ENCODE measurements at regions not wholly inside any gene's neighbourhood (a gene's known extent, or its start where the extent isn't known, plus 50 kb on each side); places are given as distances from the start of the nearest gene placed in this dataset.
A peak's percentile ranks its signal among the peaks of the same experiment; 100 is the strongest.

GRCh38 chr6:155913816-155914215 is 458.2 kb upstream of the NOX3 start:
- no peak for DNase-seq (ENCODE audit: low read depth in 4 of 6, low spot score in 6 of 6)
- Histone ChIP-seq H3K4me1 (ENCODE audit: control insufficient read depth, insufficient read depth, low read length) (no peaks in the 10 kb centered on the region), H3K27ac (ENCODE audit: low read depth, low read length) (no peak overlapping the region), H3K36me3 (ENCODE audit: control insufficient read depth, insufficient read depth, low read length) (no peaks in the 10 kb centered on the region), H3K27me3 (ENCODE audit: control insufficient read depth, insufficient read depth, low read length) (no peaks in the 10 kb centered on the region), H3K4me3 (ENCODE audit: low read depth, low read length) (no peak overlapping the region), H3K9me3 (ENCODE audit: control insufficient read depth, insufficient read depth, low read length) (peaks cover 4% of the 10 kb centered on the region)
- WGBS (ENCODE audit: insufficient coverage): 95% methylated on average over 3 of the region's 8 CpGs

GRCh38 chr6:155909710-155910109 is 454.1 kb upstream of the NOX3 start:
- no peak overlapping the region for H3K4me3 ChIP-seq (ENCODE audit: low read depth, low read length)
- H3K9me3 ChIP-seq (ENCODE audit: control insufficient read depth, insufficient read depth, low read length): peaks cover 4% of the 10 kb centered on the region
- WGBS (ENCODE audit: insufficient coverage): 86% methylated on average over 1 of the region's 2 CpGs
- no peak for DNase-seq (ENCODE audit: low read depth in 4 of 6, low spot score in 6 of 6)
- H3K4me1 ChIP-seq (ENCODE audit: control insufficient read depth, insufficient read depth, low read length): no peaks in the 10 kb centered on the region
- H3K27ac ChIP-seq (ENCODE audit: low read depth, low read length): no peak overlapping the region
- H3K36me3 ChIP-seq (ENCODE audit: control insufficient read depth, insufficient read depth, low read length): no peaks in the 10 kb centered on the region
- H3K27me3 ChIP-seq (ENCODE audit: control insufficient read depth, insufficient read depth, low read length): no peaks in the 10 kb centered on the region

- Histone ChIP-seq H3K9me3 (ENCODE audit: control insufficient read depth, insufficient read depth, low read length) (no peaks in the 10 kb centered on the region), H3K4me3 (ENCODE audit: low read depth, low read length) (no peak overlapping the region), H3K36me3 (ENCODE audit: control insufficient read depth, insufficient read depth, low read length) (no peaks in the 10 kb centered on the region), H3K27ac (ENCODE audit: low read depth, low read length) (no peak overlapping the region), H3K4me1 (ENCODE audit: control insufficient read depth, insufficient read depth, low read length) (no peaks in the 10 kb centered on the region), H3K27me3 (ENCODE audit: control insufficient read depth, insufficient read depth, low read length) (no peaks in the 10 kb centered on the region)
- no peak for DNase-seq (ENCODE audit: low read depth in 4 of 6, low spot score in 6 of 6)
- 91% methylated on average over 3 of the region's 3 CpGs for WGBS (ENCODE audit: insufficient coverage)
Observed at GRCh38 chr6:155895641-155896040, 440.0 kb upstream of the NOX3 start.

- WGBS (ENCODE audit: insufficient coverage): no CpG with 5 or more reads among the region's 5 CpGs
- no peak for DNase-seq (ENCODE audit: low read depth in 4 of 6, low spot score in 6 of 6)
- no peak overlapping the region for H3K27ac ChIP-seq (ENCODE audit: low read depth, low read length)
- H3K27me3 ChIP-seq (ENCODE audit: control insufficient read depth, insufficient read depth, low read length): no peaks in the 10 kb centered on the region
- H3K36me3 ChIP-seq (ENCODE audit: control insufficient read depth, insufficient read depth, low read length): no peaks in the 10 kb centered on the region
- no peaks in the 10 kb centered on the region for H3K4me1 ChIP-seq (ENCODE audit: control insufficient read depth, insufficient read depth, low read length)
- H3K4me3 ChIP-seq (ENCODE audit: low read depth, low read length): no peak overlapping the region
- no peaks in the 10 kb centered on the region for H3K9me3 ChIP-seq (ENCODE audit: control insufficient read depth, insufficient read depth, low read length)
Observed at GRCh38 chr6:155894758-155895157, 439.1 kb upstream of the NOX3 start.

- H3K9me3 ChIP-seq (ENCODE audit: control insufficient read depth, insufficient read depth, low read length): no peaks in the 10 kb centered on the region
- H3K4me3 ChIP-seq (ENCODE audit: low read depth, low read length): no peak overlapping the region
- WGBS (ENCODE audit: insufficient coverage): no CpG with 5 or more reads among the region's 4 CpGs
- no peak overlapping the region for H3K27ac ChIP-seq (ENCODE audit: low read depth, low read length)
- no peaks in the 10 kb centered on the region for H3K36me3 ChIP-seq (ENCODE audit: control insufficient read depth, insufficient read depth, low read length)
- no peaks in the 10 kb centered on the region for H3K27me3 ChIP-seq (ENCODE audit: control insufficient read depth, insufficient read depth, low read length)
- H3K4me1 ChIP-seq (ENCODE audit: control insufficient read depth, insufficient read depth, low read length): no peaks in the 10 kb centered on the region
- DNase-seq (ENCODE audit: low read depth in 4 of 6, low spot score in 6 of 6): no peak
Observed at GRCh38 chr6:155894262-155894661, 438.6 kb upstream of the NOX3 start.

GRCh38 chr6:155890409-155890808 is 434.8 kb upstream of the NOX3 start:
- no CpG with 5 or more reads among the region's 2 CpGs for WGBS (ENCODE audit: insufficient coverage)
- Histone ChIP-seq H3K27me3 (ENCODE audit: control insufficient read depth, insufficient read depth, low read length) (no peaks in the 10 kb centered on the region), H3K9me3 (ENCODE audit: control insufficient read depth, insufficient read depth, low read length) (no peaks in the 10 kb centered on the region)

GRCh38 chr6:155889410-155889809 is 433.8 kb upstream of the NOX3 start:
- no peak overlapping the region for H3K4me3 ChIP-seq (ENCODE audit: low read depth, low read length)
- no peaks in the 10 kb centered on the region for H3K4me1 ChIP-seq (ENCODE audit: control insufficient read depth, insufficient read depth, low read length)
- DNase-seq (ENCODE audit: low read depth in 4 of 6, low spot score in 6 of 6): no peak
- no peaks in the 10 kb centered on the region for H3K36me3 ChIP-seq (ENCODE audit: control insufficient read depth, insufficient read depth, low read length)
- WGBS (ENCODE audit: insufficient coverage): no CpG with 5 or more reads among the region's 3 CpGs
- H3K27me3 ChIP-seq (ENCODE audit: control insufficient read depth, insufficient read depth, low read length): no peaks in the 10 kb centered on the region
- no peak overlapping the region for H3K27ac ChIP-seq (ENCODE audit: low read depth, low read length)
- H3K9me3 ChIP-seq (ENCODE audit: control insufficient read depth, insufficient read depth, low read length): no peaks in the 10 kb centered on the region

More at GRCh38 chr6:155890409-155890808, 434.8 kb upstream of the NOX3 start:
- no peak overlapping the region for H3K27ac ChIP-seq (ENCODE audit: low read depth, low read length)
- no peaks in the 10 kb centered on the region for H3K4me1 ChIP-seq (ENCODE audit: control insufficient read depth, insufficient read depth, low read length)
- no peaks in the 10 kb centered on the region for H3K36me3 ChIP-seq (ENCODE audit: control insufficient read depth, insufficient read depth, low read length)
- peak in 1 of 6 donors; percentile 11 for DNase-seq (ENCODE audit: low read depth in 4 of 6, low spot score in 6 of 6)
- no peak overlapping the region for H3K4me3 ChIP-seq (ENCODE audit: low read depth, low read length)

GRCh38 chr6:155887421-155887820 is 431.8 kb upstream of the NOX3 start:
- Histone ChIP-seq H3K27ac (ENCODE audit: low read depth, low read length) (no peak overlapping the region), H3K4me1 (ENCODE audit: control insufficient read depth, insufficient read depth, low read length) (no peaks in the 10 kb centered on the region), H3K36me3 (ENCODE audit: control insufficient read depth, insufficient read depth, low read length) (no peaks in the 10 kb centered on the region), H3K9me3 (ENCODE audit: control insufficient read depth, insufficient read depth, low read length) (no peaks in the 10 kb centered on the region), H3K4me3 (ENCODE audit: low read depth, low read length) (no peak overlapping the region), H3K27me3 (ENCODE audit: control insufficient read depth, insufficient read depth, low read length) (no peaks in the 10 kb centered on the region)
- DNase-seq (ENCODE audit: low read depth in 4 of 6, low spot score in 6 of 6): no peak
- WGBS (ENCODE audit: insufficient coverage): 62% methylated on average over 4 of the region's 4 CpGs

- Histone ChIP-seq H3K4me3 (ENCODE audit: low read depth, low read length) (no peak overlapping the region), H3K9me3 (ENCODE audit: control insufficient read depth, insufficient read depth, low read length) (no peaks in the 10 kb centered on the region), H3K4me1 (ENCODE audit: control insufficient read depth, insufficient read depth, low read length) (peaks cover 3% of the 10 kb centered on the region), H3K27ac (ENCODE audit: low read depth, low read length) (no peak overlapping the region), H3K27me3 (ENCODE audit: control insufficient read depth, insufficient read depth, low read length) (no peaks in the 10 kb centered on the region), H3K36me3 (ENCODE audit: control insufficient read depth, insufficient read depth, low read length) (no peaks in the 10 kb centered on the region)
- WGBS (ENCODE audit: insufficient coverage): no CpG with 5 or more reads among the region's 3 CpGs
- no peak for DNase-seq (ENCODE audit: low read depth in 4 of 6, low spot score in 6 of 6)
Observed at GRCh38 chr6:155883741-155884140, 428.1 kb upstream of the NOX3 start.

- no peak for DNase-seq (ENCODE audit: low read depth in 4 of 6, low spot score in 6 of 6)
Observed at GRCh38 chr6:155883334-155883731, 427.7 kb upstream of the NOX3 start.

More at GRCh38 chr6:155883334-155883731, 427.7 kb upstream of the NOX3 start:
- Histone ChIP-seq H3K4me3 (ENCODE audit: low read depth, low read length) (no peak overlapping the region), H3K27me3 (ENCODE audit: control insufficient read depth, insufficient read depth, low read length) (no peaks in the 10 kb centered on the region), H3K27ac (ENCODE audit: low read depth, low read length) (no peak overlapping the region), H3K4me1 (ENCODE audit: control insufficient read depth, insufficient read depth, low read length) (peaks cover 3% of the 10 kb centered on the region), H3K9me3 (ENCODE audit: control insufficient read depth, insufficient read depth, low read length) (no peaks in the 10 kb centered on the region), H3K36me3 (ENCODE audit: control insufficient read depth, insufficient read depth, low read length) (no peaks in the 10 kb centered on the region)
